ENCODE measurements at regions not wholly inside any gene's neighbourhood (a gene's known extent, or its start where the extent isn't known, plus 50 kb on each side); places are given as distances from the start of the nearest gene placed in this dataset.

GRCh38 chr1:172931340-172931739 lies 119.4 kb downstream of the TNFSF18 start:
- H3K27me3 ChIP-seq (replicated peaks; ENCODE audit: control insufficient read depth, insufficient read depth, low read length), result no peaks in the 10 kb centered on the region
- no TSS peak for BruUV-seq (replicated peaks)
- H3K9me3 ChIP-seq, result no peaks in the 10 kb centered on the region
- H3K4me3 Mint-ChIP-seq (ENCODE audit: unreplicated experiment), result no peak overlapping the region
- no peaks in the 10 kb centered on the region for H3K36me3 Mint-ChIP-seq (ENCODE audit: insufficient read depth, unreplicated experiment)
- peaks cover 18% of the 10 kb centered on the region for H3K4me1 ChIP-seq
- no peak overlapping the region for H3K4me3 ChIP-seq (ENCODE audit: low read depth, low read length)
- ChIA-PET POLR2A (no interaction called here), CTCF (interaction anchor here (0.7 kb wide), 1 partner anchor 87 kb away, joined by 3 read pairs; no protein-coding TSS in a partner anchor)
- no peak for TF ChIP-seq CTCF (IDR thresholded peaks at IDR 0.05; ENCODE audit: insufficient read depth in 1 of 2, low read depth in 1 of 2, low read length in 1 of 2, severe bottlenecking in 1 of 2, unreplicated experiment in 1 of 2)
- intact Hi-C loops (cut with micrococcal nuclease; ENCODE audit: unreplicated experiment), result no loop called here
- no peaks in the 10 kb centered on the region for H3K27me3 Mint-ChIP-seq (ENCODE audit: insufficient read depth, unreplicated experiment)
- no peak for DNase-seq
- H3K27ac Mint-ChIP-seq (ENCODE audit: unreplicated experiment), result no peak overlapping the region
- no peaks in the 10 kb centered on the region for H3K36me3 ChIP-seq (ENCODE audit: control insufficient read depth, insufficient read depth, low read length)
- H3K4me1 Mint-ChIP-seq (ENCODE audit: low read depth, unreplicated experiment), result peaks cover 14% of the 10 kb centered on the region
- no peaks in the 10 kb centered on the region for H3K9me3 Mint-ChIP-seq (ENCODE audit: unreplicated experiment)

- H3K4me3 Mint-ChIP-seq (ENCODE audit: unreplicated experiment), result no peak overlapping the region
- no peak for TF ChIP-seq CTCF (IDR thresholded peaks at IDR 0.05; ENCODE audit: insufficient read depth in 1 of 2, low read depth in 1 of 2, low read length in 1 of 2, severe bottlenecking in 1 of 2, unreplicated experiment in 1 of 2)
- Histone ChIP-seq H3K9me3 (no peaks in the 10 kb centered on the region), H3K4me3 (ENCODE audit: low read depth, low read length) (no peak overlapping the region), H3K4me1 (peaks cover 18% of the 10 kb centered on the region), H3K36me3 (ENCODE audit: control insufficient read depth, insufficient read depth, low read length) (no peaks in the 10 kb centered on the region), H3K27me3 (replicated peaks; ENCODE audit: control insufficient read depth, insufficient read depth, low read length) (no peaks in the 10 kb centered on the region)
- no peaks in the 10 kb centered on the region for H3K9me3 Mint-ChIP-seq (ENCODE audit: unreplicated experiment)
- no peaks in the 10 kb centered on the region for H3K36me3 Mint-ChIP-seq (ENCODE audit: insufficient read depth, unreplicated experiment)
- no peaks in the 10 kb centered on the region for H3K27me3 Mint-ChIP-seq (ENCODE audit: insufficient read depth, unreplicated experiment)
- intact Hi-C loops (cut with micrococcal nuclease; ENCODE audit: unreplicated experiment), result no loop called here
- ChIA-PET POLR2A (no interaction called here), CTCF (no interaction called here)
- no peak for DNase-seq
- H3K4me1 Mint-ChIP-seq (ENCODE audit: low read depth, unreplicated experiment), result peaks cover 14% of the 10 kb centered on the region
- H3K27ac Mint-ChIP-seq (ENCODE audit: unreplicated experiment), result no peak overlapping the region
- BruUV-seq (replicated peaks), result no TSS peak
Observed at GRCh38 chr1:172931761-172932160, 119.0 kb downstream of the TNFSF18 start.

GRCh38 chr1:172932981-172933380 lies 117.8 kb downstream of the TNFSF18 start:
- Mint-ChIP-seq H3K27me3 (ENCODE audit: insufficient read depth, unreplicated experiment) (no peaks in the 10 kb centered on the region), H3K9me3 (ENCODE audit: unreplicated experiment) (no peaks in the 10 kb centered on the region), H3K27ac (ENCODE audit: unreplicated experiment) (no peak overlapping the region), H3K4me1 (ENCODE audit: low read depth, unreplicated experiment) (peaks cover 14% of the 10 kb centered on the region), H3K4me3 (ENCODE audit: unreplicated experiment) (no peak overlapping the region), H3K36me3 (ENCODE audit: insufficient read depth, unreplicated experiment) (no peaks in the 10 kb centered on the region)
- Histone ChIP-seq H3K27me3 (replicated peaks; ENCODE audit: control insufficient read depth, insufficient read depth, low read length) (no peaks in the 10 kb centered on the region), H3K4me1 (peaks cover 18% of the 10 kb centered on the region), H3K4me3 (ENCODE audit: low read depth, low read length) (no peak overlapping the region), H3K36me3 (ENCODE audit: control insufficient read depth, insufficient read depth, low read length) (no peaks in the 10 kb centered on the region), H3K9me3 (no peaks in the 10 kb centered on the region)
- ChIA-PET POLR2A (no interaction called here), CTCF (no interaction called here)
- DNase-seq, result no peak
- intact Hi-C loops (cut with micrococcal nuclease; ENCODE audit: unreplicated experiment), result no loop called here
- BruUV-seq (replicated peaks), result no TSS peak
- TF ChIP-seq CTCF (IDR thresholded peaks at IDR 0.05; ENCODE audit: insufficient read depth in 1 of 2, low read depth in 1 of 2, low read length in 1 of 2, severe bottlenecking in 1 of 2, unreplicated experiment in 1 of 2), result no peak

Measured in Caco-2 (cell line).